Stimulated activated CD4-positive, alpha-beta T cell treated with anti-CD3 and anti-CD28 coated beads, Interleukin-15, amount 100 ng/mL, for 1 hour (primary cell): ENCODE measurements at regions not wholly inside any gene's neighbourhood (a gene's known extent, or its start where the extent isn't known, plus 50 kb on each side); places are given as distances from the start of the nearest gene placed in this dataset.
"Not testable (repeated sequence)": the region's sequence is repeated elsewhere in the genome, so short reads cannot be mapped to it uniquely, and the experiment has no call there.

Source experiments
- DNase-seq, 2 donors: peaks; one replicate each; pipeline ENCODE4 v3.0.0-alpha.2; 2020; ENCODE audit warnings: low read depth in 1 of 2, low spot score in 1 of 2

DNA sequence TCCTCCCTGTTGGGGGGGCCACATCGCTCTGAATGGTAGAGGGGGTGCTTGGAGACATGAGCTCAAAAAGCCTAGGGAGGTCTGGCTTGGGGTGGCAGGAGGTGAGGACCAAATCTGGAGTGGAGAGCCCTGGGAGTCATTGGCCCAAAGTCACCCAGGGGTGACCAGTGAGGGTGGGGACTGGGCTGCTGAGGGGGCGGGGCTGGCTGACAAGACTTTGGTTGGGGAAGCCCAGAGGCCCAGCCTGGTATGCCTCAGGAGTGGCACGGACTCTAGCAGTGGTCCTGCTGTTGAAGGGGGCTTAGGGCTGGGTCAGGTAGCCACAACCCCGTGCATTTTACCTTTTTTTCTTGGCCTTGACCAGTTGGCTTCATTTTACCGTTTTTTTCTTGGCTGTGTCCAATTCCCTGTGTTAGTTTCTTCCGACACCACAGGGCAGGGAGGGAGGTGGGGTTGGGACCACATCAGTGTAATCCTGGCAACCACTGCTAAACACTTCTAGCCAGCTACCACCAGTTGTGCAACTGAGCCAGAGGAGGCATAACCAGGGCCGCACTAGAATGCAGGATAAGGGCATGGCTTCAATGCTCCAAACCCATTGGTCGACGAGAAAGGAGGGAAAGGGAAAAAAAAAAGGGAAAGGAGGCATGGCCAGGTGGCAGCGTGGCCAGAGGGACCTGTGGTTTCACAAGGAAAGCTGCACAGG, 105.3 kb upstream of the C2CD4B start:
- DNase-seq = no peak

DNA sequence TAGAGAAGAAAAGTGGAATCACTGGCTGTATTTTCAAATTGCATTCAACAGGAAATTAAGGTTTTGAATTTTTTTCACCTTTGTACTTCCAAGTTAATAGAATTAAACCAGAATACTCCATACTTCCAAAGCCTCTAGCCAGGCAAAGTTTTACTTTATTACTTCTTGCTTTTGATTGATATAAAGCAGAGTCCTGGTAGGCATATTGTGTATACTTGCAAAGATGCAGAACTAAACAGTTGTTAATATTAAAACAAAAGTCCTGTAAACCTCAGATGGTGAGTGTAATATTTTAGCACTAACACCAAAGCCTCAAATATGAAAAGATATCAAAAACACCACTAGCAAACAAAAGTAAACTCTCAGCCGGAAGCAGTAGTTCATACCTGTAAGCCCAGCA, 107.2 kb upstream of the C2CD4B start:
- no peak for DNase-seq

DNA sequence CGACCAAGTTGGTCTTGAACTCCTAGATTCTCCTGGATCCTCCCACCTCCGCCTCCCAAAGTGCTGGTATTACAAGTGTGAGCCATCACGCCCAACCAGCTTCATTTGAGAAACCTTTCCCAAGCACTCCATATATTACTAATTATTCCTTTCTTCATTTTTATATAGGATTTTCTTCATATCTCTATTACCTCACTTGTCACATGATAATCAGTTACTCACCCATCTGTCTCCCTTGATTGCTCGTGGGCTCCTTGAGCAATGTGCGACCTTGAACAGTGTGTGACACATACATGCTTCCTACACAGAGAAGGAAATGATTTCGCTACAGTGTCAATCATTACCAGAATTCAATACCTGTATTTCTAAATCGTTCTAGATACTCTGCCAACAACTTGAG, 110.7 kb upstream of the C2CD4B start:
- no peak for DNase-seq

DNA sequence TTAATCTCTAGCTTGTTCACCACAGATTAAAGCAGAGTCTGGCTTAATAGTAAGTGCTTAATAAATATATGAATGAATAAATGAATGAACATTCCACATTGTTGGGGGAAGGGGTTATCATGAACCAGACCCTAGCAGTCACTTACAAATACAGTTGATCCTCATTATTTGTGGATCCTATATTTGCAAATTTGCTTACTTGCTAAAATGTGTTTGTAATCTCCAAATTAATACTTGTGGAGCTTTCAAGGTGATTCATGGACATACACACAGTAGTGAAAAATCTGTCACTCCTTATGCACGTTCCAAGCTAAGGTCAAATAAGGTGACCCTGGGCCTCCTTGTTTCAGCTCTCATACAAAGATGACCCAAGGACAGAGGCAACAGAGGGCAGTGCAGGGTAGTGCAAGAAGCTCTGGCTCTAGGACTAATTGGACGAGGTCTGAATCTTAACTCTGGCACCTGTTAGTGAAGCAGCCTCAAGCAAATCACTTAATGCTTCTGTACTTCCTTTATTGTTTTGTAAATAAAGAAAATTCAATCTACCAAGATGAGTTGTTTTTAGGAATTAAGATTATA, 112.8 kb upstream of the C2CD4B start:
- no peak for DNase-seq

DNA sequence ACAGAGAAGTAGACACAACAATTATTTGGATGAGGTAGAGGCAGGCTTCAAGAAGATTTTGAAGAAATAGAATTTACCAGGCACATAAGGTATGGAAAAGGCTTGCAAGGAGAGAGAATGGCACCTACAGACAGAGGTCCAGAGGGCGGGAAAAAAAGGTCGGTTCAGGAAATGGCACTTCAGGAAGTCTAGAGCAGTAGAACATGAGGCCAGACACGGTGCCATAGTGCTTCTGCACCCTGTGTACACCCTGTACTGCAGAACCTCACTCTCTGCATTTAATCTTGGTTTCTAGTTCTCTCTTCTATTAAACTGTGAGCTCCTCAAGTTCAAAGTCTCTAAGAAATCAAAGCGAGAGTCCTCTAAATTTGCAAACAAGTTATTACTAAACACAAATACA, 113.4 kb upstream of the C2CD4B start:
- DNase-seq = no peak

DNA sequence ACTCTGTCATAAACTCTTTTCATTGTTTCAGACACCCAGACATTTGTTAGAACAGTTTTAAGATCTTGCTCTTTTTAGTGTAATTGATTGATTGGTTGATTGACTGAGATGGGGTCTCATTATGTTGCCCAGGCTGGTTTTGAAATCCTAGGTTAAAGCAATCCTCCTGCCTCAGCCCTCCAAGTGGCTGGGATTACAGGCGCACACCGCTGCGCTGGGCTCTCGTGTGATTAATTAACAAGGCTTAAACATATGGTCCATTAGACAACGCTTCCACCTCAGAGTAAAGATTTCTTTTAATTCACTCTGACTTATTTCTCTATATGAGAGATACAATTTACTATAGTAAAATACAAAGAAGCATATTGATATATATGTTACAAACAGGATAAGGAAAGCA, 114.0 kb upstream of the C2CD4B start:
- no peak for DNase-seq

DNA sequence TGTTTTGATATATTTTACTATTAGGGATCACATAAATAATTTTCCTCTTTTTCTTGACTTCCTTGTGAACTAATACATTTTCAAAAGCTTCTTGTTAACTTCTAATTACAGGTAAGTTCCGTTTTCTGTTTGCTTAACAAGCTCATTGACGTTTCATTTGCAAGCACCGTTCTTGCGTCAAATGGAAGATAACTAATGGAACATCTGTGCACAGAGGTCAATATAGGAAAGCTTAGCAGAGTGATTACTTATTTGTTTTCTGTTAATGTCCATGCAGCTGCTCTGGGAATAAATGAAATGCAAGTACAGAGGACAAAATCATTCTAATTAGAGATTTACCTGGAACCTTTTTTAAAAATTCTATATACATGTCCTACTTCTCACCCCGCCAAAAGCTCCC, 115.5 kb upstream of the C2CD4B start:
- no peak for DNase-seq

DNA sequence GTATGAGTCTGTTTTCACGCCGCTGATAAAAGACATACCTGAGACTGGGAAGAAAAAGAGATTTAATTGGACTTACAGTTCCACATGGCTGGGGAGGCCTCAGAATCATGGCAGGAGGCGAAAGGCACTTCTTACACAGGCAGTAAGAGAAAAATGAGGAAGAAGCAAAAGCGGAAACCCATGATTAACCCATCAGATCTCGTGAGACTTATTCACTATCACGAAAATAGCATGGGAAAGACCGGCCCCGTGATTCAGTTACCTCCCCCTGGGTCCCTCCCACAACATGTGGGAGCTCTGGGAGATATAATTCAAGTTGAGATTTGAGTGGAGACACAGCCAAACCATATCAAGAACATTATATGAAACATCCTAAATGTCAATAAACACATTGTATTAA, 116.7 kb upstream of the C2CD4B start:
- not testable (repeated sequence) for DNase-seq

DNA sequence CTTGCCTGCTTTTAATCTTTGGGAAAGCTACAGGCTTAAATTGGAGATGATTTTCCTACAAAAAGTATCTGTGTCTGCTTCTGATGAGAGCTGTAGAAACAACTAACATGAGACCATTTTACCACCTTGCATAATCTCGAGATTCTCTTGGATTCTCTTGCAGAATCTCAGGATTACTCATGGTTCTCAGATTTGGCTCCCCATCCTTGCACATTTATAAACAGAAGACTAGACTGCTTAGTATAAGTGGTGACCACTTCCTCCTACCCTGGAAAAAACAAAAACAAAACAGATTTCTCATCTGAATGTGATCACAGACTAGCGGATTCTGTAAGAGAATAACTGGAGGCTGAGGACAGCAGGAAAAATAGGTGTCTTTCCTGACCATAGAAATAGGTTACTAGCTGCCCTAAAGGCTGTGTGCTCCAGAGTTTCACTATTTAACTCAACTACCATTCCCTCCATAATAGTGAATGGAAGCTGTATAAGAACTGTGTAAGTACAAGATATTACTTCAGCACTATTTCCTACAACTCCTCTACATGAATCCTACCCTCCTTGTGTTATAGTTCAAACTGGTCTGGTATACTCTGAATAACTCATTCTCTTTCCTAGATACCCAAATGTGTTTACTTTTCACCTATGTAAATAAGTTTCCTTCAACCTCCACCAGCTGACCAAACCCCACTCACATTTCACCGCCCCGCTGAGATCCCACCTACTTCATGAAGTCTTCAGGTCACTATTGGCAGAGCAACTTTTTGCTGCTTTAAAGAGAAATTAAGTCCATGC, 122.2 kb upstream of the C2CD4B start:
- DNase-seq = no peak

DNA sequence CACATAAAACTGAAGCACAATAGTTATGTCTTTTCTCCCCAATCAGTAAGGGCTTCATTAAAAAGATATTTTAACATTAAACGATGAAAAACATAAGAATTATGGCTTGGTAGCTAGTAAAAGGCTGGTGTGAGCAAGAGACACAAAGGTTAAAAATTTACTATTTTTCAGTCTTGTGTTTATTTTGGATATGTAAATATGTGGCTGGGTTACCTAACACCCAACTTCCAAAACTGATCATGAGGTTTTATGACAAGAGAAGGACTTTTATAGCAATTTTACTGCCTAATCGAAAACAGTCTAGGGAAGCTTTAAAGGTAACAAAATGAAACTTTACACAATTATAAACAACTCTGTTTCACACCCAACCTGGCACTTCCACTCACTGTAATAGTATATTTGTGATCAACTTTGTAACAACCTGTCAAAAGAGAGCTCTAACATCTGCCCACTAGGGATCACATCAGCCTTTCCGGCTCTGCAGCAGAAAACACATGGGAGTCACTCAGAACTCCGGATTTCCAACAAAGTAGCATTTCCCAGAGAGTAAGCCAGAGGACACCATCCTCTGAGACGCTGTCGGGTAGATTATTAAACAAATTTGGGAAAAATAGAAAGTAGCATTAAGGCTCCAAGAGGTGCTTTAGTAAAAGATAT, 123.4 kb upstream of the C2CD4B start:
- DNase-seq = no peak

DNA sequence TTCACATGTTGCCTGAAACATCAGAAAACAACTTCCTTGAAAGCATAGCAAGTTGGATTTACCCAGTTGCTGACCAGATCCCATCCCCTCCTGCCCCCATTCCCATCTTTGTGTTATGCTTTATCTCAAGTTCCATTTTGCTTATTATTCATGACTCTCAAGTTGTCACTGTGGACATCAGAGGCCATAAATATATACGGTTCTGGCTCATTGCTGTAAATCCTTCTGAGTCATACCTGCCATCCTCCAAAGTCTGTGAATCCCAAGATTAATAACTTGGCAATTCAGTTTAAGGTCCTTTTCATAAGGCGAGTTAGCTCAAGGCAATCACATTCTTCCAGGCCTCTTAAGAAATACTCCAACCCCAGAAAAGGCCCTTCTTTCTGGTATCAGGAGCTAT, 126.2 kb upstream of the C2CD4B start:
- DNase-seq = no peak

DNA sequence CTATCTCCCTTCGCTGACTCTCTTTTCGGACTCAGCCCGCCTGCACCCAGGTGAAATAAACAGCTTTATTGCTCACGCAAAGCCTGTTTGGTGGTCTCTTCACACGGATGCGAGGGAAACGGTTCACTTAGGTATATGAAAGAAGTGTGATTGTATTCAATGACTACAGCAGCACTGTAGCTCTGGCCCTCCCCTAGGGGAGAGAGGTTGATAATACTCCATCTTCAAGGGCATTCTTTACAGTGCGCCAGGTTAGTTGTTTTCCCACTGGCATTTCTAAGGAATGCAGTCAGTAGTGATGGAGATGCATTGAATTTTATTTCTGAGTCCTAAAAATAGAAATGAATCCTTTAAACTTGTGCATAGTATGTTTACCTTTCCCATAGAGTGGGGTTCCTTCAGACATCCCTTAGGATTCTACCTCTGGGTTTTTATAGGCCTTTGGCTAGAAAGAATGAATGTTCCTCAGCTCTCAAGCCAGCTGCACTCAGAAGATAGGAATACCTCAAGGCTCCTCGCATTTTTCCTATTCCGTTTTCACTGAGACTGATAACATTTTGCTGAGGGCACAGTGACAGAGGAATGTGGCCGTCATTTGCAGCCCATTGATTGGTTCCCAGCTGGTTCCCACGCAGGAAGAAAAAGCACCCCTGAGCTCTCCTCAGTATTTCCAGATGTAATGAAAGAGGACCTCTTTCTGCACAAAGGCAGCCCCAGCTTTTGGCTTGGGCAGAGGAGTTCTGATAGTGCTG, 131.8 kb upstream of the C2CD4B start:
- DNase-seq = no peak

DNA sequence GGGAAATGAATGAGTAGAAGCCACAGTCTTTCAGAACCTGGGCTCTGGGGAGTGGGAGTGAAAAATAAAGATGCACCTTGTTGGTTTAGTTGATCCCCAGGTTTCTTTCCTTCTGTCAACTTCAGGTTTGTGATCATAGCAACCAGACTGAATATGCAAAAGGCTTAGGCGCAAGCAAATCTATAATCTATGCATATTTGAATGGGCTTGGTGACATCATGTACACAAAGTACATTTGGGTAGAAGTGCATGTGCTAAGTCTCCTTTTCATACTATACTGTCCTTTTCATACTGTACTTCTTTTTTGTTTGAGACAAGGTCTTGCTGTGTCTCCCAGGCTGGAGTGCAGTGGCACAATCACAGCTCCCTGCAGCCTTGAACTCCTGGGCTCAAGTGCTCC, 132.4 kb upstream of the C2CD4B start:
- DNase-seq = no peak

DNA sequence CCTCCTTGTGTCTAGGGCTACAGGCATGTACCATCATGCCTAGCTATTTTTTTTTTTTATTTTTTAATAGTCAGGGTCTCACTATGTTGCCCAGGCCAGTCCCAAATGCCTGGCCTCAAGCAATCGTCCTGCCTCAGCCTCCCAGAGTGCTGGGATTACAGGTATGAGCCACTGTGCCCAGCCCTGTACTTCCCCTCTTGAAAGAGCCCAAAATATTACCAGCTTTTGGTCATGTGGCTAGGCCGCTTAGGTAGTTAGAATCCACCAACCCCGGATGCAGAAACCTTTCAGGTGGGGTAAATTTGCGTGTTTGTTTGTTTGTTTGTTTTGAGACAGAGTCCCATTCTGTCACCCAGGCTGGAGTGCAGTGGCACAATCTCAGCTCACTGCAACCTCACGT, 132.8 kb upstream of the C2CD4B start:
- no peak for DNase-seq

DNA sequence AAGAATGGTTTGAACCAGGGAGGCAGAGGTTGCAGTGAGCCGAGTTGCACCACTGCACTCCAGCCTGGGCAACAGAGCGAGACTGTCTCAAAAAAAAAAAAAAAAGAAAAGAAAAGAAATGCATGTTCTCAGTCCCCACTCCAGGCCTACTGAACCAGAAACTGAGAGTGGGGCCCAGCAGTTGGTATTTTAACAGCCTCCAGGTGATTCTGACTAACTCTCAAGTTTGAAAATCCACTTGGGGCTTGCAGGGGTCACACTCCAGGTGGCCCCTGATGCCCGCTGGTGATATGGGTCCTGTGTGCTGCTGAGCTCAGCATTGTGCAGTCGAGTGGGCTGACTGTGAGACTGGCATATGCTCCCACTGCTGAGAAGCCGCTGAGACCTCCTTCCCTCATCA, 133.7 kb upstream of the C2CD4B start:
- no peak for DNase-seq

DNA sequence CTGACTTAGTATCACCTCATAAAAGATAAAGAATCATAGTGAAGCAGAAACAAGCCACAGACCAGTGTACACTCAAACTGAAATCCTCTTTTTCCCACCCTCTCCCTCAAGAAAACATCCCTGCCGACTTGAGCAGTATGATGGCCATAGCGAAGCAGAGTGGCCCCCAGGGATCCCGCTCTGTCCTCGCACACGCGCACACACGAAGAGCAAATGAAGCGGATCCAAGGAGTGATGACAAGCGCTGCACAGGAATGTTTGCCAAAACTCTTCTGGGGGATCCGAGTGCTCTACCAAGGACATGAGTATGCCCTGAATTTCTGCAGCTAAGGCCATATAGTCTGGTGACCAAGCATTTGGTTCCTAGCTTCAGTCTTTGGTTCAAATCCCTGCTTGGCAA, 134.5 kb upstream of the C2CD4B start:
- no peak for DNase-seq

DNA sequence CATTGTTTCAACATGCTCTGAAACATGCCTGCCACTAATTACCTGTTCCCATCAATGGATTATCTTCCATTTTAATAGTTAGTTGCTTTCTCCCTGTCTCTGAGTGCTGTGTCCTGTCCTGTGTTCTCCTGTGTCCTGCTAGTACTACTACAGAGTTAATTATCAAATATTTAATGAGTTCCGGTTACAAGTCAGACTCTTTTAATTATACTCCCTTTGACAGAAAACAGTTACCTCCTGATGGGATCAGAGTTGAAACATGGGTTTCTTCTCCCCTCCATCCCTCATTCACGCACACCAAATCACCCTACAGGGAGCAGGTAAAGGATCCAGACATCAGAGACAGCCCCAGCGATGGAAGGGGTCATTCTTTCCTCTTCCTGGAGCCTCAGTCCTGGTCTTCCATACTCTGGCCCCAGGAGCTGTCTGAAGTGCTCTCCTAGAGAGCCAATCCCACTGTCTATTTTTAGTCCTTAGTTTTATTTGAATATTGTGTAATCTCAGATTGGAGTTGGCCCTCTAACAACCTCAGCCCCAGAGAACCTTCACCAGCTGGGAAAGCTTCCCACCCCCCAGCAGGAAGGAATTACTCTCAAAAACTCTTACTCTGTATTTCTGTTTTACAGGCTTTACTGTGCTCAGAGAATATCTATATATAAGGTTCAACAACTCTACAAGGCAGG, 137.0 kb upstream of the C2CD4B start:
- no peak for DNase-seq

DNA sequence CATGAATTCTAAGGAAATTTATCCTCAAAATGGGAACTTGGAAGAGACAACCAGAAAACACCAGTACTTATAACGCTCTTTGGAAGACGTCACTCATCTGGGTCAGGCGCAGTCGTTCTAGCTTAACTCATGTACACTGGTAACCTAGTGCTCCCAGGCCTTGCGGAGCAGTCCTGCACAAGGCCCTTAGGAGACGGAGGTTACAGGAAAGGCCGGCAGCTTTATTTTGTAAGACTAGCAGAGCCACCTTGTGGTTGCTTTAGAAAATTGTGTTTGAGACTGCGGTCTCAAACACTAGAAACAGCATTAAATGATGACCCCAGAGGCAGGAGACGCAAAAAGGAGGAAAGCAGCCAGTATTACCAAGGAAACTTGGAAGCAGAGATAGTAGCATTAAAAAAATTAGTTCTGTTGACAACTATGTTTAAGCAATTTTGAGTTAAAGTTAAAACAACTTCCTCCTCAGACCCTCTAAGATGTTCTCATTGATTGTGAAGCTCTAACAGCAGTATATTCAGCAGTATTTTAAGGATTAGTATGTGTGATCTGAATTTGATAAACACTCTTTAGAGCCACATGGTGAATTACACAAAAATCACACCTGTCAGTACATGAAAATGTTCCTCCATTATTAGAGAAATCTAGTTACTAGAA, 141.9 kb upstream of the C2CD4B start:
- no peak for DNase-seq

DNA sequence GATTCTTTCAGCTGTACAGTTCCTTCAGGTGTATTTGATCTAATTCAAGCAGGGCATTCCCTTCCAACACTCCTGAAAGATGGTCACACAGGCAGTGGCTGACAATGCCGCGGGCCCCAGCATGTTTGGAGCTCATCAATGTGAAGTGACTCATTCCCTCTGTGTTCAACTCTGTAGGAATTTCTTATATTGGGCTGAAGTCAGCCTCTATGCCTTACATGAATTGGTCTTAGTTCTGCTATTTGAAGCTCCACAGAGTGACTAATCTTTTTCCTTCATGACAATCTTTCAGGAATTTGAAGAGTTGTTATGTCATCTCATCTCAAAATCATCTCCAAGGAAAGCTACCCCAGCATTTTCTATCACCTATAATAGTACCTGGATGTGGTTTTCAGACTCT, 142.5 kb upstream of the C2CD4B start:
- no peak for DNase-seq

DNA sequence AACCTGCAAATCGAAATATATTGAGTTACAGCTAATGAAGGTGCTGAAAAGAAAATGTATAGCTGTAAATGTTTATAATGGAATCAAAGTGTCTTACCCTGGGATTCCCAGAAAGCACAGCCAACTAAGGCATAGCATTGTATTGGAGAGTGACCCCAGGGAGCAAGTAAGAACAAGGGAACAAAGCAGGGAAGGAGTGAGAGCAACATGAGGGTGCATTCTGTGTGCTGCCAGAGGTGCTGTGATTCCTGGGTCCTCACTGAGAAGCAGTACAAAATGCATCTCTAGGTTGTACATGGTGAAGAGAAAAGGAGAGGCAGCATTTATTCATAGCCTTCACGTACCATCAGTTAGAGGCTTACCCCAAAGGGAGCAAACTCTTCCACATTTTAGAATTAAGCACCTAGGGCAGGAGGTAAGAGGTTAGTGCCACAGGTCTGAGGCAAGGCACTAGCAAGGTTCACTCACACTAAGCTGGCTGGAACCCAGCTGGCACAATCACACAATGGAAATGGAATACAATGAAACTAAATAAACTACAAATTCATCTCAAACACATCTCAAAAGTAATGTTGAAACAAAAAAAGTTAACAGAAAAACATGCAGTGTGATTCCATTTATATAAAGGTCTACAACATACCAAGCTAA, 151.5 kb upstream of the C2CD4B start:
- DNase-seq = no peak
